ENCODE measurements at regions not wholly inside any gene's neighbourhood (a gene's known extent, or its start where the extent isn't known, plus 50 kb on each side); places are given as distances from the start of the nearest gene placed in this dataset.
"Not testable (repeated sequence)": the region's sequence is repeated elsewhere in the genome, so short reads cannot be mapped to it uniquely, and the experiment has no call there.

- no peaks in the 10 kb centered on the region for H3K9me3 ChIP-seq
- H3K27me3 ChIP-seq: no peaks in the 10 kb centered on the region
- DNase-seq: peak; percentile 36
- H3K36me3 ChIP-seq: no peaks in the 10 kb centered on the region
- no peak overlapping the region for H3K4me3 ChIP-seq
These were observed 79.8 kb upstream of the MPP7 start for GRCh38 chr10:28382525-28383269.

- Histone ChIP-seq H3K27me3 (no peaks in the 10 kb centered on the region), H3K9me3 (no peaks in the 10 kb centered on the region), H3K36me3 (no peaks in the 10 kb centered on the region), H3K4me3 (no peak overlapping the region)
- no peak for DNase-seq
These were observed 81.7 kb upstream of the MPP7 start for GRCh38 chr10:28384557-28384956.

GRCh38 chr10:28385748-28386502 lies 83.1 kb upstream of the MPP7 start:
- no peak for DNase-seq
- Histone ChIP-seq H3K27me3 (no peaks in the 10 kb centered on the region), H3K9me3 (no peaks in the 10 kb centered on the region), H3K4me3 (no peak overlapping the region), H3K36me3 (no peaks in the 10 kb centered on the region)

- DNase-seq: no peak
- H3K36me3 ChIP-seq: no peaks in the 10 kb centered on the region
These were observed 83.6 kb upstream of the MPP7 start for GRCh38 chr10:28386503-28386868.

GRCh38 chr10:28387140-28387539 lies 84.3 kb upstream of the MPP7 start:
- Histone ChIP-seq H3K4me3 (no peak overlapping the region), H3K9me3 (no peaks in the 10 kb centered on the region), H3K36me3 (no peaks in the 10 kb centered on the region), H3K27me3 (no peaks in the 10 kb centered on the region)
- DNase-seq: no peak

More at GRCh38 chr10:28386503-28386868, 83.6 kb upstream of the MPP7 start:
- Histone ChIP-seq H3K27me3 (no peaks in the 10 kb centered on the region), H3K4me3 (no peak overlapping the region), H3K9me3 (no peaks in the 10 kb centered on the region)

- DNase-seq: no peak
- no peaks in the 10 kb centered on the region for H3K36me3 ChIP-seq
- H3K27me3 ChIP-seq: no peaks in the 10 kb centered on the region
- H3K9me3 ChIP-seq: no peaks in the 10 kb centered on the region
- no peak overlapping the region for H3K4me3 ChIP-seq
These were observed 88.4 kb upstream of the MPP7 start for GRCh38 chr10:28391283-28391682.

- Histone ChIP-seq H3K27me3 (no peaks in the 10 kb centered on the region), H3K36me3 (no peaks in the 10 kb centered on the region), H3K9me3 (no peaks in the 10 kb centered on the region; the same call in 1 of the 2 replicates), H3K4me3 (no peak overlapping the region)
- peak; percentile 49 for DNase-seq
These were observed 91.2 kb upstream of the MPP7 start for GRCh38 chr10:28393956-28394568.

- H3K9me3 ChIP-seq: no peaks in the 10 kb centered on the region; the same call in 1 of the 2 replicates
- no peak overlapping the region for H3K4me3 ChIP-seq
- no peaks in the 10 kb centered on the region for H3K27me3 ChIP-seq
- DNase-seq: no peak
- no peaks in the 10 kb centered on the region for H3K36me3 ChIP-seq
These were observed 93.5 kb upstream of the MPP7 start for GRCh38 chr10:28396331-28396730.

- Histone ChIP-seq H3K36me3 (no peaks in the 10 kb centered on the region), H3K9me3 (no peaks in the 10 kb centered on the region; the same call in 1 of the 2 replicates), H3K4me3 (no peak overlapping the region), H3K27me3 (no peaks in the 10 kb centered on the region)
- DNase-seq: no peak
These were observed 94.4 kb upstream of the MPP7 start for GRCh38 chr10:28397229-28397628.

- no peaks in the 10 kb centered on the region for H3K27me3 ChIP-seq
- H3K36me3 ChIP-seq: no peaks in the 10 kb centered on the region
- H3K9me3 ChIP-seq: no peaks in the 10 kb centered on the region; the same call in 1 of the 2 replicates
- H3K4me3 ChIP-seq: no peak overlapping the region
- DNase-seq: no peak
These were observed 97.3 kb upstream of the MPP7 start for GRCh38 chr10:28400176-28400575.

GRCh38 chr10:28400681-28401080 lies 97.8 kb upstream of the MPP7 start:
- Histone ChIP-seq H3K9me3 (no peaks in the 10 kb centered on the region; the same call in 1 of the 2 replicates), H3K27me3 (no peaks in the 10 kb centered on the region), H3K4me3 (no peak overlapping the region), H3K36me3 (no peaks in the 10 kb centered on the region)
- DNase-seq: no peak

GRCh38 chr10:28402611-28403073 lies 99.8 kb upstream of the MPP7 start:
- not testable (repeated sequence) for H3K36me3 ChIP-seq, H3K4me3 ChIP-seq, DNase-seq

GRCh38 chr10:28403090-28403489 lies 100.2 kb upstream of the MPP7 start:
- Histone ChIP-seq H3K4me3 (no peak overlapping the region), H3K9me3 (no peaks in the 10 kb centered on the region), H3K27me3 (no peaks in the 10 kb centered on the region), H3K36me3 (no peaks in the 10 kb centered on the region)
- DNase-seq: peak; percentile 24

More at GRCh38 chr10:28402611-28403073, 99.8 kb upstream of the MPP7 start:
- not testable (repeated sequence) for H3K9me3 ChIP-seq, H3K27me3 ChIP-seq

- no peak for DNase-seq
- no peak overlapping the region for H3K4me3 ChIP-seq
- no peaks in the 10 kb centered on the region for H3K9me3 ChIP-seq
- H3K27me3 ChIP-seq: peaks cover 2% of the 10 kb centered on the region; the same call in 1 of the 2 replicates
- H3K36me3 ChIP-seq: no peaks in the 10 kb centered on the region
These were observed 105.4 kb upstream of the MPP7 start for GRCh38 chr10:28408237-28408777.

GRCh38 chr10:28410420-28411135 lies 107.7 kb upstream of the MPP7 start:
- H3K27me3 ChIP-seq: peaks cover 2% of the 10 kb centered on the region; the same call in 1 of the 2 replicates
- H3K36me3 ChIP-seq: no peaks in the 10 kb centered on the region
- no peak overlapping the region for H3K4me3 ChIP-seq
- no peaks in the 10 kb centered on the region for H3K9me3 ChIP-seq
- DNase-seq: no peak

GRCh38 chr10:28411136-28411460 lies 108.2 kb upstream of the MPP7 start:
- Histone ChIP-seq H3K4me3 (no peak overlapping the region), H3K36me3 (no peaks in the 10 kb centered on the region), H3K27me3 (peaks cover 2% of the 10 kb centered on the region; the same call in 1 of the 2 replicates), H3K9me3 (no peaks in the 10 kb centered on the region)
- DNase-seq: no peak
